AG10803 (cell line): ENCODE measurements at regions not wholly inside any gene's neighbourhood (a gene's known extent, or its start where the extent isn't known, plus 50 kb on each side); places are given as distances from the start of the nearest gene placed in this dataset.
A peak's percentile ranks its signal among the peaks of the same experiment; 100 is the strongest.

ENCODE experiments used
- DNase-seq: peaks from one replicate; pipeline ENCODE4 v3.0.0; 2010; ENCODE audit warnings: low read depth
- H3K4me3 ChIP-seq: 2 replicates; pipeline ENCODE4 v1.5.1; 2011; ENCODE audit warnings: mild to moderate bottlenecking, low read length, control low read depth
- CTCF ChIP-seq: conservative IDR thresholded peaks from 2 replicates; pipeline ENCODE4 v1.5.1; 2011; ENCODE audit warnings: mild to moderate bottlenecking, low read length, control low read depth, inconsistent platforms

GRCh38 chr9:88772575-88772974 lies 218.7 kb upstream of the S1PR3 start:
- H3K4me3 ChIP-seq = no peak overlapping the region
- no peak for TF ChIP-seq CTCF
- DNase-seq = no peak

- DNase-seq = no peak
- H3K4me3 ChIP-seq = no peak overlapping the region
- TF ChIP-seq CTCF = no peak
Observed at GRCh38 chr9:88773126-88773525, 218.1 kb upstream of the S1PR3 start.

GRCh38 chr9:88773627-88774244 lies 217.5 kb upstream of the S1PR3 start:
- peak; percentile 23 for TF ChIP-seq CTCF
- H3K4me3 ChIP-seq = no peak overlapping the region
- no peak for DNase-seq

- peak; percentile 89 for DNase-seq
- no peak overlapping the region for H3K4me3 ChIP-seq
- TF ChIP-seq CTCF = no peak
Observed at GRCh38 chr9:88775037-88775471, 216.2 kb upstream of the S1PR3 start.

GRCh38 chr9:88775559-88775958 lies 215.7 kb upstream of the S1PR3 start:
- no peak for TF ChIP-seq CTCF
- DNase-seq = no peak
- H3K4me3 ChIP-seq = no peak overlapping the region

GRCh38 chr9:88775966-88776365 lies 215.3 kb upstream of the S1PR3 start:
- no peak overlapping the region for H3K4me3 ChIP-seq
- TF ChIP-seq CTCF = no peak
- no peak for DNase-seq

GRCh38 chr9:88776717-88777497 lies 214.4 kb upstream of the S1PR3 start:
- TF ChIP-seq CTCF = no peak
- no peak overlapping the region for H3K4me3 ChIP-seq
- DNase-seq = peak; percentile 87
